ENCODE measurements at regions not wholly inside any gene's neighbourhood (a gene's known extent, or its start where the extent isn't known, plus 50 kb on each side); places are given as distances from the start of the nearest gene placed in this dataset.

DNA sequence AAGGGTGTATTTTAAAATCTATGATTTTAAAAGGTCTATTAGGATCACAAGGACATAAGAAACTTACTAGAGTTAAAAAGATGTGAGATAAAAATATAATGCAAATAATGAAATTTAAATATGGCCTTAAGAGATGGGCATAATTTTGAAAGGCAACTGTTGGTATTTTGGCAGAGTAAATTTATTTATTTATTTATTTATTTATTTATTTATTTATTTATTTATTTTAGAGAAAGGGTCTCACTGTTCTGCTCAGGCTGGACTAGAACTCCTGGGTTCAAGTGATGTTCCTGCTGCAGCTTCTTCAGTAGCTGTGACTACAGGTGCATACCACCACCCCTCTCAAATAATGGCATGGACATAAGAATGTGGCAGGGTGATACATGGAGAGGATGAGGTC is 932.1 kb upstream of the LCORL start:
- H3K4me3 ChIP-seq: no peak overlapping the region
- no peaks in the 10 kb centered on the region for H3K9me3 ChIP-seq (replicated peaks in 1 of 3)
- H3K27ac ChIP-seq: no peak overlapping the region
- no peak for DNase-seq
- H3K27me3 ChIP-seq: no peaks in the 10 kb centered on the region
- H3K4me1 ChIP-seq (replicated peaks in 1 of 2): no peaks in the 10 kb centered on the region
- TF ChIP-seq, protein P1, sequence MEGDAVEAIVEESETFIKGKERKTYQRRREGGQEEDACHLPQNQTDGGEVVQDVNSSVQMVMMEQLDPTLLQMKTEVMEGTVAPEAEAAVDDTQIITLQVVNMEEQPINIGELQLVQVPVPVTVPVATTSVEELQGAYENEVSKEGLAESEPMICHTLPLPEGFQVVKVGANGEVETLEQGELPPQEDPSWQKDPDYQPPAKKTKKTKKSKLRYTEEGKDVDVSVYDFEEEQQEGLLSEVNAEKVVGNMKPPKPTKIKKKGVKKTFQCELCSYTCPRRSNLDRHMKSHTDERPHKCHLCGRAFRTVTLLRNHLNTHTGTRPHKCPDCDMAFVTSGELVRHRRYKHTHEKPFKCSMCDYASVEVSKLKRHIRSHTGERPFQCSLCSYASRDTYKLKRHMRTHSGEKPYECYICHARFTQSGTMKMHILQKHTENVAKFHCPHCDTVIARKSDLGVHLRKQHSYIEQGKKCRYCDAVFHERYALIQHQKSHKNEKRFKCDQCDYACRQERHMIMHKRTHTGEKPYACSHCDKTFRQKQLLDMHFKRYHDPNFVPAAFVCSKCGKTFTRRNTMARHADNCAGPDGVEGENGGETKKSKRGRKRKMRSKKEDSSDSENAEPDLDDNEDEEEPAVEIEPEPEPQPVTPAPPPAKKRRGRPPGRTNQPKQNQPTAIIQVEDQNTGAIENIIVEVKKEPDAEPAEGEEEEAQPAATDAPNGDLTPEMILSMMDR (IDR thresholded peaks at IDR 0.05): no peak
- no peak for TF ChIP-seq POLR2A (IDR thresholded peaks at IDR 0.05)
- intact Hi-C loops (cut with DNase I): no loop called here
- H3K36me3 ChIP-seq (replicated peaks in 1 of 2): no peaks in the 10 kb centered on the region

DNA sequence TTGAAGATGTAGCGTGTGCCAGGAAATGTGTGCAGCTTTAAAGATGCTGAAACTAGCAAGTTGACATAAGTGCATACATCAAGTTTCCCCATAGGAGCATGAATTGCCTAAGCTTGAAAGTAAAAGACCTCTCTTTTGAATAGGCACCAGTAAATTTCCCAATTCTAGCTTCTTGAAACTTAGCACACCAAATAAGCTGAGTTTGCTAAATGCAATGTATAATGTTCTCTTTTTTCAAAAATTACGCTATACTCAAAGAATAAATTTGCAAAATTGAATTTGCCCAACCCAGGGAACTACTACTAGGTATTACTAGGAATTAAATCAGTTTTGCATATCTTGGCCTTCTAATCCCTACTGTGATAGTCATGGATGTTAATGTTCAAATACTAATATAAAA is 923.9 kb upstream of the LCORL start:
- intact Hi-C loops (cut with DNase I): no loop called here
- no peaks in the 10 kb centered on the region for H3K9me3 ChIP-seq (replicated peaks in 1 of 3)
- H3K27ac ChIP-seq: no peak overlapping the region
- WGBS, 4 donors: 74 to 86% (median 83%) methylated on average over 2 of the region's 2 CpGs
- no peaks in the 10 kb centered on the region for H3K36me3 ChIP-seq (replicated peaks in 1 of 2)
- no peak for DNase-seq
- TF ChIP-seq POLR2A (IDR thresholded peaks at IDR 0.05): no peak
- TF ChIP-seq, protein P1 (IDR thresholded peaks at IDR 0.05): no peak
- H3K4me3 ChIP-seq: no peak overlapping the region
- no peaks in the 10 kb centered on the region for H3K4me1 ChIP-seq (replicated peaks in 1 of 2)
- H3K27me3 ChIP-seq: no peaks in the 10 kb centered on the region

DNA sequence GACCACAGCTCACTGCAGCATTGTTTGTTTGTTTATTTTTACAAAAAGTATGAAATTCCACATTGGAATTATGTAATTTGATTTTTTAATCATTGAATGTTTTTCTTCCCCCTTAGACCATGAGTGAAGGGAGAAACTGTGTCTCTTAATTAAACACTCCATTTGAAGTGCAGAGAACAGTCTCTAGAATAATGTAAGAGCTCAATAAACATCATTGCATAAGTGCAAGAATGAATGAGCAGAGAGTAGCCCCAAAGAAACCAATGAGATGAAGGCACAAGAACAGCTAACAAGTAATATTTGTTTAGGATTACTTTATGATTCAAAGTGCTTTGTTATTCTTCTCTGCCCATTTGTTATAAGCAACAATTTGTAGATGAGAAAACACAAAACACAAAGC is 921.3 kb upstream of the LCORL start:
- intact Hi-C loops (cut with DNase I): no loop called here
- DNase-seq: no peak
- H3K27me3 ChIP-seq: no peaks in the 10 kb centered on the region
- H3K9me3 ChIP-seq (replicated peaks in 1 of 3): no peaks in the 10 kb centered on the region
- no peak overlapping the region for H3K27ac ChIP-seq
- H3K4me1 ChIP-seq (replicated peaks in 1 of 2): no peaks in the 10 kb centered on the region
- H3K36me3 ChIP-seq (replicated peaks in 1 of 2): no peaks in the 10 kb centered on the region
- H3K4me3 ChIP-seq: no peak overlapping the region
- TF ChIP-seq, protein P1 (IDR thresholded peaks at IDR 0.05): no peak
- TF ChIP-seq POLR2A (IDR thresholded peaks at IDR 0.05): no peak

DNA sequence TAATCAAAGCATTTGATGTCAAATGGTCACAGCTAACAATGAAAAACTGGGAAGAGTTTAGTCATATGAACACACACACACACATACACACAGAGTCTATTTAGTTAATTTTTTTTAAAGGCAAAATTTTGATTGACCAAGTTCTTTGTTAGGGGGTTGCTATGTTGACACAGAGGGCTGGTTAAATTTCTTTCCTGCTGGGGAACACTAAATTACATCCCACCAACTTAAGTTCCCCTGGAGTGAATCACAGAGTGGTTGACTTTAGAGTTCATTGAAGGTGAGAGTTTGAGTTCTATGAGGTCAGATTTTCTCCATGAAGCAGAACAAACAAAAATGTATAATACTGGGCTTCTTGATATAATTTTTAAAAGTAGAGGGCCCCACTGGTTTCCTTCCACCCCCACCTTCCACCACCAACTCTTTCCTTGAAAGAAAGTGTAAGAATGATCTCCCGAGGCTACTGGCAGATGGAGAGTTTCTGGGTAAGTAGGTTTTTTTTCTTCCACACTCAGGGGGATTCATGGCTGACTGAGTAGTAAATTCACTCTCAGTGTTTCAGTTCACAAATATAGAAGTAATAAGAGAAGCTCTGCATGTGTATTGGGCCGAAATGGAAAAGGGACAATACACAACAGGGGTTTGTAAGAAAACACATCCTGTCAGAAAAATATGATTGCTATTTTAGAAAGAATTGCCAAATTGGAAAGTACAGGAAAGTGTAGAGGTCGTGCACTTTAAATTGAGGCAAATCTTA is 917.0 kb upstream of the LCORL start:
- Histone ChIP-seq H3K27ac (no peak overlapping the region), H3K36me3 (replicated peaks in 1 of 2) (no peaks in the 10 kb centered on the region), H3K4me1 (replicated peaks in 1 of 2) (no peaks in the 10 kb centered on the region), H3K9me3 (replicated peaks in 1 of 3) (no peaks in the 10 kb centered on the region), H3K4me3 (no peak overlapping the region), H3K27me3 (no peaks in the 10 kb centered on the region)
- intact Hi-C loops (cut with DNase I): loop anchor here in 1 of 2 donors (10.0 kb wide), 1 partner anchor 254 kb away; no protein-coding TSS in a partner anchor
- no peak for DNase-seq
- TF ChIP-seq, protein P1 (IDR thresholded peaks at IDR 0.05): no peak
- no peak for TF ChIP-seq POLR2A (IDR thresholded peaks at IDR 0.05)
- 43 to 61% (median 52%) methylated on average over 3 of the region's 3 CpGs for WGBS, 4 donors

Data from adrenal gland (tissue), 9 donors.